ENCODE measurements at regions not wholly inside any gene's neighbourhood (a gene's known extent, or its start where the extent isn't known, plus 50 kb on each side); places are given as distances from the start of the nearest gene placed in this dataset.

DNA sequence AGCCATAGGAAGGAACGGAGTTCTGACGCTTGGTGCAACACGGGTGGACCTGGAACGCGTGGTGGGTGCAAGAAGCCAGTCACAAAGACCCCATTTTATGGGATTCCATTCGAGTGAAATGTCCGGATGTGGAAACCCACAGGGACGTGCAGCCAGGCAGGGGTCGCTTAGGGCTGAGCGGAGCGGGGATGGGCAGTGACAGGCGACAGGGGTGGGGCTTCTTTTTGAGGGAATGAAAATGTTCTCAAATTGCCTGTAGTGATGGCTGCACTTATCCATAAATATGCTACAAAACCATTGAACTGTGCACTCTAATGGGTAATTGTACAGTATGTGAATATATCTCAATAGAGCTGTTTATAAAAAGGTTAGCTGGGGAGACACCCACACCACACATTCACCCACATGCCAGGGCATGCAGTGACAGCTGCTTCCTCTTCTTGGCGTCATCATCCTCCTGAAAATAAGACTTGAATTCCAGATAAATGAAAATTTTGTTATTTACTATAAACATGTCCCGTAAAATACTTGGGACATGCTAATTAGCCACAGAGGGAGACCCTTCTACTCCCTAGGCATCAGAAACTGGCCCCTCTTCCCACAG, 71.3 kb upstream of the OLFM1 start:
- CTCF ChIA-PET: interaction anchor here (0.8 kb wide), 1 partner anchor 9 kb away, joined by 3 read pairs; no protein-coding TSS in a partner anchor
- H3K4me1 ChIP-seq: no peaks in the 10 kb centered on the region
- no peak overlapping the region for H3K4me2 ChIP-seq
- ATAC-seq: no peak
- no peak overlapping the region for H3K27ac ChIP-seq
- H3K9me3 ChIP-seq: no peaks in the 10 kb centered on the region
- TF ChIP-seq EHMT2 (IDR thresholded peaks at IDR 0.05; ENCODE audit: low read depth) (no peak), MAZ (IDR thresholded peaks at IDR 0.05; ENCODE audit: borderline replicate concordance, low read depth, low read length) (no peak), BHLHE40 (IDR thresholded peaks at IDR 0.05; ENCODE audit: low read depth, low read length) (no peak)
- H3K4me3 ChIP-seq: no peak overlapping the region
- POLR2A ChIA-PET: no interaction called here
- no peak for DNase-seq (ENCODE audit: low read depth in 1 of 2, low spot score in 1 of 2)
- no peak for FAIRE-seq
- WGBS (ENCODE audit: missing lambda C conversion rate): 48% methylated on average over 14 of the region's 14 CpGs

DNA sequence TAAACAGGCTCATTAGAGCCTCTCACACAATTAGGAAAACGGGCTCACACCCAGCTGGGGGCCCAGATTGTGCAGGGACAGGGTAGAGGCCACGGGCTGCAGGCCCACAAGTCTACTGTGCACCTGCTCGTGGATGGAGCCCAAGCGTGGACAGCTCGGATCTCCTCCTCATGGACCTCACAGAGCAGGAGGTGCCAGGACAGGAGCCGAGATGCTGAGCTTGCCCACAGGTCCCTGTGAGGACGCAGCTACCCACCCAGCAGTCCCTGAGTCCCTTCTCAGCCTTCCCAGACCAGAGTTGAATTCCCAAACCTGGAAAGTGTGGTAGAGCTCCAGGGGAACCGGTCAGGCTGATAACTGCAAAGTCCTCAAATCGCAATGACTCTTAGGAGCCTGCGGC, 70.6 kb upstream of the OLFM1 start:
- TF ChIP-seq HOXB13 (CRISPR knock-in tag; IDR thresholded peaks at IDR 0.05; ENCODE audit: low read depth) (no peak), SREBF2 (IDR thresholded peaks at IDR 0.05) (no peak), ZC3H11A (IDR thresholded peaks at IDR 0.05) (no peak), JUNB (IDR thresholded peaks at IDR 0.05) (no peak), MAFK (IDR thresholded peaks at IDR 0.05; ENCODE audit: partially characterized antibody) (no peak), MAZ (IDR thresholded peaks at IDR 0.05; ENCODE audit: borderline replicate concordance, low read depth, low read length) (no peak), JUN (IDR thresholded peaks at IDR 0.05) (no peak), GATA3 (IDR thresholded peaks at IDR 0.05; ENCODE audit: borderline replicate concordance) (no peak), POLR2A (IDR thresholded peaks at IDR 0.05; ENCODE audit: low read length) (no peak)
- TF ChIP-seq, protein P1, sequence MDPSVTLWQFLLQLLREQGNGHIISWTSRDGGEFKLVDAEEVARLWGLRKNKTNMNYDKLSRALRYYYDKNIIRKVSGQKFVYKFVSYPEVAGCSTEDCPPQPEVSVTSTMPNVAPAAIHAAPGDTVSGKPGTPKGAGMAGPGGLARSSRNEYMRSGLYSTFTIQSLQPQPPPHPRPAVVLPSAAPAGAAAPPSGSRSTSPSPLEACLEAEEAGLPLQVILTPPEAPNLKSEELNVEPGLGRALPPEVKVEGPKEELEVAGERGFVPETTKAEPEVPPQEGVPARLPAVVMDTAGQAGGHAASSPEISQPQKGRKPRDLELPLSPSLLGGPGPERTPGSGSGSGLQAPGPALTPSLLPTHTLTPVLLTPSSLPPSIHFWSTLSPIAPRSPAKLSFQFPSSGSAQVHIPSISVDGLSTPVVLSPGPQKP (IDR thresholded peaks at IDR 0.05; ENCODE audit: low read depth, low read length): no peak
- ChIA-PET POLR2A (no interaction called here), CTCF (no interaction called here)
- H3K4me2 ChIP-seq: no peak overlapping the region
- ATAC-seq (no peak), DNase-seq (ENCODE audit: low read depth in 1 of 2, low spot score in 1 of 2) (no peak), FAIRE-seq (no peak)
- H3K27ac ChIP-seq: no peak overlapping the region
- WGBS (ENCODE audit: missing lambda C conversion rate): 27% methylated on average over 9 of the region's 10 CpGs
- H3K4me1 ChIP-seq: no peaks in the 10 kb centered on the region
- no peaks in the 10 kb centered on the region for H3K9me3 ChIP-seq
- no peak overlapping the region for H3K4me3 ChIP-seq

DNA sequence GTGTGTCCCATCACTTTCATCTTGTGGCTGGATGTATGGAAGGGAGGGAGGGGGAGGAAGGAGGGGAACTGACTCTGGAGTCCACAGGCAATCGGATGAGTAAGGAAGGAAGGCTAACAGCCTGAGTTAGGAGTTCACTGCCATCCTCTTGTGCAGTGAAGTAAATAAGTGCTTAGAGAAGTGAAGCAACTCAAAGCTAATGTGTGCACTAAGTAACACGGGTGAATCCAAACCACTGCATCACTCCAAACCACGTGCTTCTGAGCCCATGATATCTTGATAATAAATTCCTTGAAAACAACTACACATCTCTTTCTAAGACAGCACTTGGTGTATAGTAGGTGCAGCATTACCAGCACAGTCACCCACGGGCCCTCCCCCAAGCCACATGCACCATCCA, 69.6 kb upstream of the OLFM1 start:
- POLR2A ChIA-PET: no interaction called here
- Histone ChIP-seq H3K4me2 (no peak overlapping the region), H3K4me3 (no peak overlapping the region), H3K27ac (no peak overlapping the region), H3K9me3 (no peaks in the 10 kb centered on the region), H3K4me1 (no peaks in the 10 kb centered on the region)
- ATAC-seq: no peak
- no peak for FAIRE-seq
- TF ChIP-seq HOXA7 (CRISPR knock-in tag; IDR thresholded peaks at IDR 0.05): no peak
- no peak for TF ChIP-seq KDM5A (IDR thresholded peaks at IDR 0.05)
- TF ChIP-seq FOSL2 (IDR thresholded peaks at IDR 0.05): no peak
- TF ChIP-seq FOSL2 (CRISPR knock-in tag; IDR thresholded peaks at IDR 0.05): no peak
- no peak for TF ChIP-seq NFE2L2 (conservative IDR thresholded peaks at IDR 0.05; ENCODE audit: low read length)
- TF ChIP-seq SREBF2 (IDR thresholded peaks at IDR 0.05): no peak
- 23% methylated on average over 4 of the region's 4 CpGs for WGBS (ENCODE audit: missing lambda C conversion rate)
- DNase-seq (ENCODE audit: low read depth in 1 of 2, low spot score in 1 of 2): no peak
- CTCF ChIA-PET: interaction anchor here (0.7 kb wide), 1 partner anchor 575 kb away, joined by 3 read pairs; no protein-coding TSS in a partner anchor

DNA sequence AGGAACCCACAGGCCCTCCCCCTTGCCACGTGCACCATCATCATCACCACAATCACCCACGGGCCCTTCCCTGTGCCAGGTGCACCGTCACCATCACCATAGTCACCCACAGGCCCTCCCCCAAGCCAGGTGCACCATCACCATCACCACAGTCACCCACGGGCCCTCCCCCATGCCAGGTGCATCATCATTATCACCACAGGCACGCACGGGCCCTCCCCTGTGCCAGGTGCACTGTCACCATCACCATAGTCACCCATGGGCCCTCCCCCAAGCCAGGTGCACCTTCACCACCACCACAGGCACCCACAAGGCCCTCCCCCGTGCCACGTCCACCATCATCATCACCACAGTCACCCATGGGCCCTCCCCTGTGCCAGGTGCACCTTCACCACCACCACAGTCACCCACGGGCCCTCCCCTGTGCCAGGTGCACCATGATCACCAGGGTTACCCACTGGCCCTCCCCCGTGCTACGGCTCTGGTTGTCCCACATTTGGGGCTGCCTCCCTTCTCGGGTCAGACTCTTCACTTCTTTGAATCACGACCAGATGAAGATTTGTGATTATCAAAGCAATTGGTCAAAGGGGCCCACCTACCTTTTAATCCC, 69.1 kb upstream of the OLFM1 start:
- TF ChIP-seq POLR2A (IDR thresholded peaks at IDR 0.05; ENCODE audit: low read length): no peak
- no peak for TF ChIP-seq RCOR1 (IDR thresholded peaks at IDR 0.05; ENCODE audit: low read depth, low read length)
- TF ChIP-seq FOXS1 (CRISPR knock-in tag; IDR thresholded peaks at IDR 0.05): no peak
- no peak for TF ChIP-seq FOSL2 (IDR thresholded peaks at IDR 0.05)
- no peak for TF ChIP-seq FOSL2 (CRISPR knock-in tag; IDR thresholded peaks at IDR 0.05)
- TF ChIP-seq SMC3 (IDR thresholded peaks at IDR 0.05): no peak
- TF ChIP-seq TP53 (CRISPR knock-in tag; IDR thresholded peaks at IDR 0.05): no peak
- TF ChIP-seq NFE2L2 (conservative IDR thresholded peaks at IDR 0.05; ENCODE audit: low read length): no peak
- no peak for TF ChIP-seq CBX2 (IDR thresholded peaks at IDR 0.05; ENCODE audit: borderline replicate concordance, low read depth)
- no peak for TF ChIP-seq RNF2 (IDR thresholded peaks at IDR 0.05; ENCODE audit: borderline replicate concordance, low read depth)
- TF ChIP-seq CHD2 (IDR thresholded peaks at IDR 0.05; ENCODE audit: low read length, partially characterized antibody): no peak
- TF ChIP-seq SREBF2 (IDR thresholded peaks at IDR 0.05): no peak
- TF ChIP-seq ZNF302 (CRISPR knock-in tag; IDR thresholded peaks at IDR 0.05): no peak
- TF ChIP-seq HDAC2 (IDR thresholded peaks at IDR 0.05): no peak
- no peak for TF ChIP-seq POLR2AphosphoS2 (conservative IDR thresholded peaks at IDR 0.05; ENCODE audit: low read length)
- TF ChIP-seq, protein P2, sequence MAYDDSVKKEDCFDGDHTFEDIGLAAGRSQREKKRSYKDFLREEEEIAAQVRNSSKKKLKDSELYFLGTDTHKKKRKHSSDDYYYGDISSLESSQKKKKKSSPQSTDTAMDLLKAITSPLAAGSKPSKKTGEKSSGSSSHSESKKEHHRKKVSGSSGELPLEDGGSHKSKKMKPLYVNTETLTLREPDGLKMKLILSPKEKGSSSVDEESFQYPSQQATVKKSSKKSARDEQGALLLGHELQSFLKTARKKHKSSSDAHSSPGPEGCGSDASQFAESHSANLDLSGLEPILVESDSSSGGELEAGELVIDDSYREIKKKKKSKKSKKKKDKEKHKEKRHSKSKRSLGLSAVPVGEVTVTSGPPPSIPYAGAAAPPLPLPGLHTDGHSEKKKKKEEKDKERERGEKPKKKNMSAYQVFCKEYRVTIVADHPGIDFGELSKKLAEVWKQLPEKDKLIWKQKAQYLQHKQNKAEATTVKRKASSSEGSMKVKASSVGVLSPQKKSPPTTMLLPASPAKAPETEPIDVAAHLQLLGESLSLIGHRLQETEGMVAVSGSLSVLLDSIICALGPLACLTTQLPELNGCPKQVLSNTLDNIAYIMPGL (CRISPR knock-in tag; IDR thresholded peaks at IDR 0.05; ENCODE audit: borderline replicate concordance): no peak
- TF ChIP-seq, protein P1 (IDR thresholded peaks at IDR 0.05; ENCODE audit: low read depth, low read length): no peak
- no peak for TF ChIP-seq MYC (IDR thresholded peaks at IDR 0.05; ENCODE audit: borderline replicate concordance, low read length)
- no peak for ATAC-seq
- POLR2A ChIA-PET: no interaction called here
- Histone ChIP-seq H3K27ac (no peak overlapping the region), H3K4me2 (no peak overlapping the region), H3K4me3 (no peak overlapping the region), H3K4me1 (no peaks in the 10 kb centered on the region), H3K9me3 (no peaks in the 10 kb centered on the region)
- WGBS (ENCODE audit: missing lambda C conversion rate): 1% methylated on average over 8 of the region's 13 CpGs
- no peak for FAIRE-seq
- CTCF ChIA-PET: no interaction called here
- DNase-seq (ENCODE audit: low read depth in 1 of 2, low spot score in 1 of 2): no peak

Measured in A549 (cell line).